ENCODE measurements at regions not wholly inside any gene's neighbourhood (a gene's known extent, or its start where the extent isn't known, plus 50 kb on each side); places are given as distances from the start of the nearest gene placed in this dataset.

GRCh38 chr6:104630955-104631354 lies 228.8 kb downstream of the HACE1 start (continued):
- no peak for TF ChIP-seq SIX5 (IDR thresholded peaks at IDR 0.05; ENCODE audit: low read depth, low read length)

- CTCF ChIA-PET (ENCODE audit: partially characterized antibody): interaction anchor here (1.0 kb wide), 1 partner anchor 104 kb away, joined by 3 read pairs; no protein-coding TSS in a partner anchor
- Histone ChIP-seq H3K36me3 (ENCODE audit: control insufficient read depth in 2 of 4, insufficient read depth in 4 of 4, low read length in 3 of 4) (no peaks in the 10 kb centered on the region), H3K9ac (replicated peaks in 1 of 4; ENCODE audit: extremely low read depth in 1 of 4, low read depth in 3 of 4, low read length in 3 of 4) (no peak overlapping the region), H2BK120ac (replicated peaks; ENCODE audit: low read depth, low read length) (no peak overlapping the region), H3K14ac (ENCODE audit: insufficient read length) (no peak overlapping the region), H2BK12ac (ENCODE audit: low read depth, low read length) (no peak overlapping the region), H2BK20ac (ENCODE audit: low read length) (no peak overlapping the region), H3K23me2 (ENCODE audit: low read depth, low read length) (no peaks in the 10 kb centered on the region), H4K8ac (ENCODE audit: extremely low read depth, insufficient read depth, low read length) (no peak overlapping the region), H3K27ac (ENCODE audit: low read depth, low read length) (no peak overlapping the region), H3K23ac (ENCODE audit: insufficient read length) (no peak overlapping the region), H3K18ac (ENCODE audit: extremely low read depth, low read length) (no peak overlapping the region), H4K20me1 (replicated peaks in 1 of 2; ENCODE audit: control insufficient read depth in 1 of 2, insufficient read depth in 2 of 2, low read length in 2 of 2) (no peaks in the 10 kb centered on the region), H3K27me3 (replicated peaks in 1 of 4; ENCODE audit: control insufficient read depth in 3 of 4, extremely low read depth in 1 of 4, insufficient read depth in 3 of 4, low read length in 3 of 4) (no peaks in the 10 kb centered on the region; a peak in 1 of 7 replicates), H4K91ac (replicated peaks; ENCODE audit: insufficient read length, low read length) (no peak overlapping the region), H3K4me2 (ENCODE audit: insufficient read depth in 1 of 2, low read depth in 2 of 2, low read length in 2 of 2) (no peak overlapping the region), H4K5ac (ENCODE audit: insufficient read length, low read depth, low read length) (no peak overlapping the region), H2AK5ac (ENCODE audit: low read depth, low read length) (no peak overlapping the region), H2BK15ac (ENCODE audit: low read length) (no peak overlapping the region), H3K79me2 (ENCODE audit: control insufficient read depth in 1 of 2, insufficient read depth in 2 of 2, low read length in 2 of 2) (no peaks in the 10 kb centered on the region), H3K4me3 (ENCODE audit: extremely low read depth in 1 of 4, insufficient read depth in 2 of 4, low read depth in 3 of 4, low read length in 4 of 4) (no peak overlapping the region), H3K9me3 (ENCODE audit: insufficient read depth in 2 of 2, low read depth in 1 of 2, low read length in 1 of 2) (no peaks in the 10 kb centered on the region), H3K56ac (replicated peaks; ENCODE audit: insufficient read length, low read depth, low read length) (no peak overlapping the region), H3K4me1 (replicated peaks in 1 of 4; ENCODE audit: control insufficient read depth in 3 of 4, insufficient read depth in 4 of 4, low read length in 3 of 4) (peaks cover 0 to 5% (median 2%) of the 10 kb centered on the region in 4 experiments; a peak in 2 of 7 replicates), H2AFZ (ENCODE audit: low read length) (no peak overlapping the region), H2BK5ac (ENCODE audit: low read depth, low read length) (no peak overlapping the region), H3K79me1 (ENCODE audit: low read depth, low read length) (no peaks in the 10 kb centered on the region), H3K4ac (replicated peaks; ENCODE audit: insufficient read length, low read depth, low read length) (no peak overlapping the region)
- POLR2A ChIA-PET (ENCODE audit: partially characterized antibody): no interaction called here
- 66% methylated on average over 3 of the region's 3 CpGs; no CpG with 5 or more reads in 1 of the 2 experiments for WGBS, 2 experiments (ENCODE audit: extremely low coverage in 1 of 2, insufficient coverage in 1 of 2, insufficient read length in 1 of 2, insufficient replicate concordance in 2 of 2, low coverage in 1 of 2, low lambda C conversion rate in 2 of 2, missing lambda C conversion rate in 1 of 2)
- FAIRE-seq (no peak), DNase-seq (ENCODE audit: low read depth in 1 of 2, low spot score in 2 of 2) (no peak)
- TF ChIP-seq CHD2 (IDR thresholded peaks at IDR 0.05; ENCODE audit: low read length) (no peak), KDM1A (IDR thresholded peaks at IDR 0.05; ENCODE audit: borderline replicate concordance, low read length) (no peak), POLR2A (IDR thresholded peaks at IDR 0.05; ENCODE audit: control extremely low read depth in 1 of 2, low read depth in 2 of 2, low read length in 2 of 2) (no peak), HDAC6 (IDR thresholded peaks at IDR 0.05; ENCODE audit: low read depth, low read length) (no peak), BCL11A (IDR thresholded peaks at IDR 0.05; ENCODE audit: low read depth in 2 of 2, low read length in 2 of 2) (no peak), SIRT6 (IDR thresholded peaks at IDR 0.05; ENCODE audit: low read length) (no peak), POU5F1 (IDR thresholded peaks at IDR 0.05; ENCODE audit: low read depth, low read length) (no peak), YY1 (IDR thresholded peaks at IDR 0.05; ENCODE audit: low read depth, low read length) (no peak), NANOG (IDR thresholded peaks at IDR 0.05; ENCODE audit: insufficient read depth, low read depth, low read length, poor library complexity, severe bottlenecking) (no peak), RAD21 (IDR thresholded peaks at IDR 0.05 in 1 of 2, conservative IDR thresholded peaks at IDR 0.05 in 1 of 2; ENCODE audit: low read depth in 2 of 2, low read length in 2 of 2) (no peak), CREB1 (IDR thresholded peaks at IDR 0.05) (no peak)
These were observed 229.2 kb downstream of the HACE1 start for GRCh38 chr6:104630522-104630921.

Data from H1 (cell line).